ENCODE measurements at regions not wholly inside any gene's neighbourhood (a gene's known extent, or its start where the extent isn't known, plus 50 kb on each side); places are given as distances from the start of the nearest gene placed in this dataset.

DNA sequence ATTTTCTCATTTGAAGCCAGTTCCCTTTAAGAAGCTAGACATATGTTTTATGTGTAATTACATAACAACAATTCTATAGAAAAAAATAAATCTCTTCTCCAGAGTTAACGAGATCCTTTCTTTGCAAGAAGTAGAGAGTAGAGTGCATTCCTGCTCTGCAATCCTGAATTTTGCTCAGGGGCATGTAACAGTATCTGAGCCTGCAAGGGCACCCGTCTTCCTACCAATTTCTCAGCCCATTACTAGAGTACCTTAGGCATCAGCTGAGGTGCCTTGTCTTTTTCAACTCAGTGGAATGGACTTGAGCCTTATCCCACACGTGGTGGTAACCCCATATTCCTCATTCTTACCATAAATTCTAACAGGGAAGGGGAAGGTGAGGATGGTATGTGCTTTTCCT, 205.9 kb downstream of the IKZF2 start:
- no peak for DNase-seq (ENCODE audit: low read depth)
- TF ChIP-seq, protein P1, sequence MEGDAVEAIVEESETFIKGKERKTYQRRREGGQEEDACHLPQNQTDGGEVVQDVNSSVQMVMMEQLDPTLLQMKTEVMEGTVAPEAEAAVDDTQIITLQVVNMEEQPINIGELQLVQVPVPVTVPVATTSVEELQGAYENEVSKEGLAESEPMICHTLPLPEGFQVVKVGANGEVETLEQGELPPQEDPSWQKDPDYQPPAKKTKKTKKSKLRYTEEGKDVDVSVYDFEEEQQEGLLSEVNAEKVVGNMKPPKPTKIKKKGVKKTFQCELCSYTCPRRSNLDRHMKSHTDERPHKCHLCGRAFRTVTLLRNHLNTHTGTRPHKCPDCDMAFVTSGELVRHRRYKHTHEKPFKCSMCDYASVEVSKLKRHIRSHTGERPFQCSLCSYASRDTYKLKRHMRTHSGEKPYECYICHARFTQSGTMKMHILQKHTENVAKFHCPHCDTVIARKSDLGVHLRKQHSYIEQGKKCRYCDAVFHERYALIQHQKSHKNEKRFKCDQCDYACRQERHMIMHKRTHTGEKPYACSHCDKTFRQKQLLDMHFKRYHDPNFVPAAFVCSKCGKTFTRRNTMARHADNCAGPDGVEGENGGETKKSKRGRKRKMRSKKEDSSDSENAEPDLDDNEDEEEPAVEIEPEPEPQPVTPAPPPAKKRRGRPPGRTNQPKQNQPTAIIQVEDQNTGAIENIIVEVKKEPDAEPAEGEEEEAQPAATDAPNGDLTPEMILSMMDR (IDR thresholded peaks at IDR 0.05; ENCODE audit: insufficient read depth, low read depth, low read length, missing control alignments) = no peak
- no peak overlapping the region for H3K4me3 ChIP-seq (ENCODE audit: low read depth, low read length)

- TF ChIP-seq, protein P1 (IDR thresholded peaks at IDR 0.05; ENCODE audit: insufficient read depth, low read depth, low read length, missing control alignments) = no peak
- no peak for DNase-seq (ENCODE audit: low read depth)
- no peak overlapping the region for H3K4me3 ChIP-seq (ENCODE audit: low read depth, low read length)
Measured at GRCh38 chr2:212943351-212943750, 208.1 kb downstream of the IKZF2 start.

GRCh38 chr2:212941361-212941760, 210.1 kb downstream of the IKZF2 start:
- no peak for DNase-seq (ENCODE audit: low read depth)
- H3K4me3 ChIP-seq (ENCODE audit: low read depth, low read length) = no peak overlapping the region
- TF ChIP-seq, protein P1 (IDR thresholded peaks at IDR 0.05; ENCODE audit: insufficient read depth, low read depth, low read length, missing control alignments) = no peak

GRCh38 chr2:212940816-212941215, 210.6 kb downstream of the IKZF2 start:
- no peak overlapping the region for H3K4me3 ChIP-seq (ENCODE audit: low read depth, low read length)
- TF ChIP-seq, protein P1 (IDR thresholded peaks at IDR 0.05; ENCODE audit: insufficient read depth, low read depth, low read length, missing control alignments) = no peak
- no peak for DNase-seq (ENCODE audit: low read depth)

DNA sequence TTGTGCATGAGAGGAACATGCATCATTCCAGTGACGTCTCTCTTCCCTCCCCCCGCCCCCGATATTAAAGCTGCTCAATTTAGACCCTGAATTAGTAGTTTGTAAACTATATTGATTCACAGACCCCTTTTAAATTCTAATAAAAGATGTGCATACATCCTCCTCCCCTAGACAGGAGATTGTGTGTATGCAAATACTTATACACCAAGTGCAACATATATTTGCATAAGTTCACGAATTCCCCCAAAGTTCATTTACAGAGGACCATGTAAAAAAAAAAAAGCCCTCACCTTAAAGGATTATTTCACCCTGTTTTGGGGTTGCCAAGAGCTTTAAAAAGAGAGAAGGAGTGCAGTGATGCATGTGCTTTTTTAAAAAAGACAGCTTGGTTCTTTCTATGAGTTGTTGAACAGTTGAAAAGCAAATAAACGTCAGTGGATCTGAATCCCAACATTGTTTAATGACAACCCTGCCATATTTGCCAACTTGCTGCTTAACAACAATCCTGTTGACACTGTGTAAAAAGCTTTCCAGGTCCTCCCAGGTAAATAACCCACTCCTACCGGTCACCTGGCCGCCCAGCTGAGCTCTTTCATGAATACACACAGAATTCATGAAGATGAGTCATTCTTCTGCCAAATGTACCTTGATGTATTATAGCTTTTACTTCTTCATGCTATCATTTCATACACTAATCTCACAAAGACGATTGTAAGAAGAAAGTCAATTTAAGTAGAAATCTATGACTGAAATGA, 211.5 kb downstream of the IKZF2 start:
- no peak for DNase-seq (ENCODE audit: low read depth)
- TF ChIP-seq, protein P1 (IDR thresholded peaks at IDR 0.05; ENCODE audit: insufficient read depth, low read depth, low read length, missing control alignments) = no peak
- no peak overlapping the region for H3K4me3 ChIP-seq (ENCODE audit: low read depth, low read length)

DNA sequence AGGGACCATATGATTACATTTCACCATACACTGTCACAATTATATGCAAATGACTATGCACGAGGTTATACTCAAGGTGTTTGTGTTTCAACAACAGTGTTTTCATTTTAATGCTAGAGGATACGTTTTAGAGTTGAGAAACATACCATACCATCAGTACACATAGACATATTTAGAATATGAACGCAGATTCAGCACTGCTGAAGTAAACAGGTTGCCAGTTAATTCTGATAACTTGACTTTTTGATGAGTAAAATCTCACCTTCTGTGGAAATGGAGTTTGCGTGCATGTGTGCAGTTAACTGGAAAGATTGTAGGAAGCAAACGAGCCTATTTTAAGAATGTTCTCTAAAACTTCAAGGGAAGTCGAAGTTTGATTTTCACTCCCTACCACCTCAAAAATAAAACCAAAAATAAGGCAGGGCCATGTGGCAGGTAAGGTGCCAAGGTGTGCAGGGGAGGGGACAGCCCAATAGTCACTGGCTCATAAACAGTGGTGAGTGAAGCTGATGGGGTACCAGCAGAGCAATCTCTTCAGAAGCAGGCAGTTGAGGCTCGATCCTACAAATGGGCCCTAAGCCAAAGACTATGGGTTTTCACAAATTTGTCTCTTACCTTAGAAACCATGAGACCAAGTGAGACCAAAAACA, 213.1 kb downstream of the IKZF2 start:
- H3K4me3 ChIP-seq (ENCODE audit: low read depth, low read length) = no peak overlapping the region
- no peak for DNase-seq (ENCODE audit: low read depth)
- TF ChIP-seq, protein P1 (IDR thresholded peaks at IDR 0.05; ENCODE audit: insufficient read depth, low read depth, low read length, missing control alignments) = no peak
